Tongue (tissue), 1 donor: ENCODE measurements at regions not wholly inside any gene's neighbourhood (a gene's known extent, or its start where the extent isn't known, plus 50 kb on each side); places are given as distances from the start of the nearest gene placed in this dataset.

Experiments used
- DNase-seq: peaks from one replicate; pipeline ENCODE4 v3.0.0-alpha.2; 2015

DNA sequence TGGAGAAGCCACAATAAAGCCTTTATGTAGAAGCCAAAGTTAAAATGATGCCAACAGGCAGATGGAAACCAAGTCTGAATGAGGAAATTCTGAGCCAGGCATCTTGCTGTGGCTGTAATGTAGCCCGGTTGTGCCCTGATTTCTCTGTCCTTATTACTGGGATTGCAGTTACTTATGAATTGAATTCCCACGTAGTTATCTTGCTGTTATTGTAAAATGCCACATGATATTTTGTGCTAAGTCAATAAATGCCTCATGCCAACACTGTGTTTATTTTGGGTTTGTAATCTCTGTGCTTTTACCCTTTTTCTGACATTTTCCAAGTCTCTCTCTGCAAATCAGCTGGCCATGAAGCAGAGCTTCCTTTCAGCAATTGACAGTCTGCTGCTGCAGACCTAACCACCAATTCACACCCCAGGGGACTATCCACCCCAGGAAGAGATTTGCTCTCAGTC lies 486.1 kb upstream of the GOLIM4 start:
- peak; percentile 6 for DNase-seq

GRCh38 chr3:168579010-168579409 lies 483.3 kb upstream of the GOLIM4 start:
- no peak for DNase-seq

- DNase-seq: no peak
These were observed 480.0 kb upstream of the GOLIM4 start for GRCh38 chr3:168575750-168576149.

DNA sequence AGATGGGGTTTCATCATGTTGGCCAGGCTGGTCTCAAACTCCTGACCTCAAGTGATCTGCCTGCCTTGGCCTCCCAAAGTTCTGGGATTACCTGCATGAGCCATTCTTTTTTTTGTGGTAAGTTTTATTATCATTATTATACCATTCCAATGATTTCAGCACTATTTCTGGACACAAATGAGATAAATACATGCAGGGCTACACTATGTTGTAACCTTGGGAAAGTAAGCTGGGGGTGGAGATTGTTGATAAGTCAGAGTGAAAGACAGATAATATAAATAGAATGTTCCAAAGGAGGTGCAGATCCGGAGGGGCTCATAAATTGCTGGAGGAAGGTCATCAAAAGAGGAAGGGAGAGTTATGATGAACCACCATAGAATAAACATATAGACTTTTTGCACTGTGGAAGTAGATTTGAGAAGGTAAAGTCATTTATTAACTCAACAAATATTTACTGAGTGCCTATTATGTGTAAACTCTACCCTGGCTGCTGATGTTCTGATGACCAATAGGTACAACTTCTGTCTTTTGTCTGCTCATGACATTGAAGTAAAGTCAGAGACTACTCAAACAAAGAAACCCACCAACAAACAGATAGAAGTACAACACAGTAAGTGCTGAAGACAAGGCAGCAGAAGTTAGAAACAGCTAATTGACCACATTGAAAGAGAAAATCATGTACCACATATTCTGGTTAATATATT lies 478.9 kb upstream of the GOLIM4 start:
- DNase-seq: no peak

GRCh38 chr3:168570404-168571155 lies 474.9 kb upstream of the GOLIM4 start:
- no peak for DNase-seq

GRCh38 chr3:168558728-168559411 lies 463.1 kb upstream of the GOLIM4 start:
- no peak for DNase-seq

DNA sequence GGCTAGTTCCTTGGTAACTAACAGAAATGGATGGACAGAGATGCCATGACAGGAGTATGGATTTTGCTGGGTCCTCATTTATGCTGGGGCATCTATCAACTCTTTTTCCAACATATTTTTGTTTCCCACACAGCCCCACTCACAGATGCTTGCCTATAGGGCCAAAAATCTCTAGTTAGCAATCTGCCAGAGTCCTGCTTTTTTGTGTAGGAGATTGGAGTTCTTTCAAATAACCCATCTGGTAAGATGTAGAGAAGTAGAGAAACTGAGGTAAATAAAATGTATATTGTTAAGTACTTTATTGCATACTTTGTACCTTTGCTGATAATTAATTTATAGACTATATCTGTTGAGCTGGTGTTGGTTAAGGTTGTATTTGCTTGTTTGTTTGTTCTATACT lies 456.5 kb upstream of the GOLIM4 start:
- DNase-seq: no peak

DNA sequence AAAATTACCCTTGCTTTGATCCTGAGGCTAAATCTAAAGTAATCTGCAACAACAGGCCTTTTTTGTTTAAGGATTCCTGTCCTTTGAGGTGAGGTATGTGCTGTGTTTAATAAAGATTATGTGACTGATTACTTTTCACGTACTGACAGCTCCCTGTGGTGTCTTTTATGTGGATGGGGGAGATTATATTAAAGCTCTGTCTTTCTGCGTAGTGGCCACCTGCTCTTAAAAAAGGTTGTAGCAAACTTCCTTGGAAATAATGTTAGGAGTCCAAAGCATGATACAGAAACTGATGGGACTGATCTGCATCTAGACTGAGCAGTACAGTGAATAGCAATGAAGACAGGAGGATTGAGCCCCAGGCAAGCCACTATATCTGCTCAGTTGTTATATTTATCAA lies 453.0 kb upstream of the GOLIM4 start:
- DNase-seq: peak; percentile 12

DNA sequence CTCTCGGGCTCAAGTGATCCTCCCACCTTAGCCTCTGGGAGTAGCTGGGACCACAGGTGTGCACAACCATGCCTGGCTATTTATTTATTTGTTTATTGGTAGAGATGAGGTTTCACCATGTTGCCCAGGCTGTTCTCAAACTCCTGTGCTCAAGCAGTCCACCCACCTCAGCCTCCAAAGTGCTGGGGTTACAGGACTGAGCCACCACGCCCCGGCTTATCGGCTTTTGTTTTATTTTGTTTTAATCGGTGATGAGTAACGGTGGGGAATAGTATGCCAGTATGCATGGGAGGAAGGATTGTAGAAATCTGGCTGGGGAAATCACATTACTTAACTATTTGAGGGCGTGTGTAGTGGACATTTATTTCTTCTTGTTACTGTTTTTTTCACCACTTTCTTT lies 451.0 kb upstream of the GOLIM4 start:
- DNase-seq: no peak

DNA sequence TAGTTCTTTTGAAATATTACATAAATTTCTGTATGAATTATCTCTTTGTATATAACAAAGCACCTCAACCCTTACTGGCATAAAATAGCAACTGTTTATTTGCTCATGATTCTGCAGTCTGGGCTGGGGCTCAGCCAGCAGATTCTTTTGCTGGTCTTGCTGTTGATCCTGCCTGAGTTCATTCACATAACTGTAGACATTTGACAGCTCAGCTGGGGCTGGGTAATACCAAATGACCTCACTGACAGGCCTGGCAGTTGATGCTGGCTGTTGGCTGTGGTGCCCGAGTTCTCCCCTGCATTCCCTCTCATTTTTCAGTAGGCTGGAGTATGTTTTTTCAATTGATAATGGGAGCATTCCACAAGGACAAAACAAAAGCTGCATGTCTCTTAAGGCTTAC lies 449.9 kb upstream of the GOLIM4 start:
- DNase-seq: peak; percentile 28

- DNase-seq: no peak
These were observed 448.6 kb upstream of the GOLIM4 start for GRCh38 chr3:168544097-168544957.

- no peak for DNase-seq
These were observed 445.0 kb upstream of the GOLIM4 start for GRCh38 chr3:168540726-168541125.

DNA sequence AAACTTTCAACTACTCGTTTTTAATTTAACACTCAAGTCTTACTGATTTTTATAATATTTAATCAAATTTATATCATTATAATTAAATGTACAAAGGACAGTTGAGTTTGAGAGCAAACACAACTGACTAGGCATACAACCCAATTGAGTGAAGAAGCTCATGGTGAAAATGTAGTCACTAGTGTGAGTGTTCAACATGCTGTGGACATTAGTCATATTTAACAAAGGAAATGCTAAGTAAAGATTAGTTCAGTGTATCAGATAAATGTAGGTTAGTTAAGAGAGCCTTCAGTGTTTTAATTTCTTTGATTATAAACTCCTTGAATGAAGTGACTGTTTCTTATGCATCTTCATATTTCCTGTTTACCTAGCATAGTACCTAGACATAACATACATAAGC lies 444.2 kb upstream of the GOLIM4 start:
- no peak for DNase-seq

DNA sequence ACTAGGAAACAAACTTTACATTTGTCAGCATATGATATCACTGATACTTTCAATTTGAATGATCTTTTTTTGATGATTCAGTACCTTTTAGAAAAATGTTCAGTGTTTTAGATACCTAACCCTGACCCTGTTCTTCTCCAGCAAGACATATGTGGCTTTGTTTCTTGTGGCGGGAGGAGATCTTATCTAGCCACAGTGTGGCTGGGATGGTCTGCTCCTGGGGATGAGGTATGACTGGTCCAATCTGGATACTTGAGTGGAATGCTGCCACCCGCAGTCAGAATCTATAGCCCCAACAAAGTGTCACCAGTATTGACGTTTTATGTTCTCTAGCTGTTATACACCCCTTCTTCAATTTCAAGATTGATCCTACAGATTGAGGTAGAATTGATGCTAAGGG lies 439.0 kb upstream of the GOLIM4 start:
- DNase-seq: no peak

GRCh38 chr3:168533600-168533999 lies 437.9 kb upstream of the GOLIM4 start:
- DNase-seq: no peak

GRCh38 chr3:168532135-168532534 lies 436.4 kb upstream of the GOLIM4 start:
- DNase-seq: no peak

GRCh38 chr3:168531116-168531515 lies 435.4 kb upstream of the GOLIM4 start:
- no peak for DNase-seq

GRCh38 chr3:168524129-168524528 lies 428.4 kb upstream of the GOLIM4 start:
- DNase-seq: no peak

DNA sequence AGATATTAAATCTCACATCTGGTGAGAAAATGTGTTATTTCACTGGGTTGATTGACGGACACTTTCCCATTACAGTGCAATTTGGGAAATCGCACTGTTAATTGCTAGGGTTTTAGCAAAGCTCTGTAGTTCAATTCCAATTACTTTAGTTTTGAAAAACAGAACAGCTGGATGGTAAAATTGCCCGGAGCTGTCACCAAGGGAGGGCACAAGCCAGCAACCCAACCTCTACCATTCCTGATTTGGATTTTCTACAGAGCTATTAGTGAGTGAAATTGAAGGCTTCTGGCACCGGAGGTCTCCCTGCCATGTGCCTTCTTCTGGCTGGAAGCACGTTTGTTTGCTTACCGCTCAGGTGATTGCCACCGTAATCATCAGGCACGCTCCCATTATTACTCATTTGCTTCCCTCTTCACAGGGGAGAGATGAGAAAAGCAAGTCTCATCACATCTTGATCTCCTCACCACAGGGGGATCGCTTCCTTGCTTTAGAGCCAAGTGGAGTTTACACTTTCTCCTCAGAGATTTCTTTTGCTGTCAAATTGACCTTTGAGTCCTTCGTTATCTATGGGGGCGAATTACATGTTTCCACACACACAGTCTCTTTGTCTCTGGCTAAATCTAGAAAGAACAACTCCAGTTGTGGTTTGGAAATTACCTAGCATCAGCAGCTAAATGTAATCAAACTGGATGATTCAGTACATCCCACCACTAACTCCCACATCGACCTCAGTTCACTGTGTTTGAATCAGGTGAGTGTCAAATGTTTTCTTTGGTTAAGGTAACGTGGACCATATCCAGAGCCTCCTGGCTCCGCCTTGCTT lies 421.7 kb upstream of the GOLIM4 start:
- DNase-seq: no peak

DNA sequence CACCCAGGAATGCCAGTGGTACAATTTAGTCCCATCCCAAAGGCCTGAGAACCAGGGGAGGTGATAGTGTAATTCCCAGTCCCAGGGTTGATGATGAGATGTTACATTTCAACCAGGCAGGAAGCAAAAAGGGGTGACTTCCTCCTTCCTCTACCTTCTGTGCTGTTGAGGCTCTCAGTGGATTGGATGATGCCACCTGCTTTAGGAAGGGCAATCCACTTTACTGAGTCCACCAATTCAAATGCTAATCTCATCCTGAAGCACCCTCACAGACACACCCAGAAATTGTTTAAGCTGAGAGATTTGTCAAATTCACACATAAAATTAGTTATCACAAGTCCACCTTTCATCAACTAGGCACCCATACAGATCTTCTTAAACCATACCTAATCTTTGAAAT lies 418.5 kb upstream of the GOLIM4 start:
- DNase-seq: no peak

GRCh38 chr3:168512802-168513201 lies 417.1 kb upstream of the GOLIM4 start:
- no peak for DNase-seq
